ENCODE measurements at regions not wholly inside any gene's neighbourhood (a gene's known extent, or its start where the extent isn't known, plus 50 kb on each side); places are given as distances from the start of the nearest gene placed in this dataset.

GRCh38 chr1:168920456-168921094, 185.9 kb upstream of the ATP1B1 start (continued):
- TF ChIP-seq RXRB (CRISPR knock-in tag; IDR thresholded peaks at IDR 0.05; ENCODE audit: borderline replicate concordance), result peak; percentile 45; the same call in 1 of the 2 replicates
- TF ChIP-seq ARID3A (IDR thresholded peaks at IDR 0.05; ENCODE audit: low read depth, low read length), result peak; percentile 64
- TF ChIP-seq GLI4 (CRISPR knock-in tag; IDR thresholded peaks at IDR 0.05; ENCODE audit: borderline replicate concordance), result no peak
- 0 out of 2 replicates have a peak, but pooled peaks have one; percentile 23 for TF ChIP-seq MIXL1 (CRISPR knock-in tag; IDR thresholded peaks at IDR 0.05)
- TF ChIP-seq THAP11 (CRISPR knock-in tag; IDR thresholded peaks at IDR 0.05), result peak; percentile 11; the same call in 1 of the 2 replicates
- peak; percentile 67; the same call in 1 of the 2 replicates for TF ChIP-seq ETV5 (CRISPR knock-in tag; IDR thresholded peaks at IDR 0.05; ENCODE audit: borderline replicate concordance)
- TF ChIP-seq ARID5B (CRISPR knock-in tag; IDR thresholded peaks at IDR 0.05), result peak; percentile 72; the same call in 1 of the 2 replicates
- no peak for TF ChIP-seq ZMAT5 (CRISPR knock-in tag; IDR thresholded peaks at IDR 0.05; ENCODE audit: borderline replicate concordance, low read depth)
- no peak for TF ChIP-seq ESRRA (CRISPR knock-in tag; IDR thresholded peaks at IDR 0.05; ENCODE audit: low read depth)
- TF ChIP-seq, protein P1, sequence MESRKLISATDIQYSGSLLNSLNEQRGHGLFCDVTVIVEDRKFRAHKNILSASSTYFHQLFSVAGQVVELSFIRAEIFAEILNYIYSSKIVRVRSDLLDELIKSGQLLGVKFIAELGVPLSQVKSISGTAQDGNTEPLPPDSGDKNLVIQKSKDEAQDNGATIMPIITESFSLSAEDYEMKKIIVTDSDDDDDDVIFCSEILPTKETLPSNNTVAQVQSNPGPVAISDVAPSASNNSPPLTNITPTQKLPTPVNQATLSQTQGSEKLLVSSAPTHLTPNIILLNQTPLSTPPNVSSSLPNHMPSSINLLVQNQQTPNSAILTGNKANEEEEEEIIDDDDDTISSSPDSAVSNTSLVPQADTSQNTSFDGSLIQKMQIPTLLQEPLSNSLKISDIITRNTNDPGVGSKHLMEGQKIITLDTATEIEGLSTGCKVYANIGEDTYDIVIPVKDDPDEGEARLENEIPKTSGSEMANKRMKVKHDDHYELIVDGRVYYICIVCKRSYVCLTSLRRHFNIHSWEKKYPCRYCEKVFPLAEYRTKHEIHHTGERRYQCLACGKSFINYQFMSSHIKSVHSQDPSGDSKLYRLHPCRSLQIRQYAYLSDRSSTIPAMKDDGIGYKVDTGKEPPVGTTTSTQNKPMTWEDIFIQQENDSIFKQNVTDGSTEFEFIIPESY (CRISPR knock-in tag; IDR thresholded peaks at IDR 0.05), result peak; percentile 74
- peak; percentile 95 for TF ChIP-seq ZNF24 (IDR thresholded peaks at IDR 0.05)
- TF ChIP-seq ZNF775 (CRISPR knock-in tag; IDR thresholded peaks at IDR 0.05; ENCODE audit: borderline replicate concordance), result no peak
- TF ChIP-seq SAP130 (CRISPR knock-in tag; IDR thresholded peaks at IDR 0.05; ENCODE audit: low read depth), result peak; percentile 29; the same call in 1 of the 2 replicates
- TF ChIP-seq, protein P2, sequence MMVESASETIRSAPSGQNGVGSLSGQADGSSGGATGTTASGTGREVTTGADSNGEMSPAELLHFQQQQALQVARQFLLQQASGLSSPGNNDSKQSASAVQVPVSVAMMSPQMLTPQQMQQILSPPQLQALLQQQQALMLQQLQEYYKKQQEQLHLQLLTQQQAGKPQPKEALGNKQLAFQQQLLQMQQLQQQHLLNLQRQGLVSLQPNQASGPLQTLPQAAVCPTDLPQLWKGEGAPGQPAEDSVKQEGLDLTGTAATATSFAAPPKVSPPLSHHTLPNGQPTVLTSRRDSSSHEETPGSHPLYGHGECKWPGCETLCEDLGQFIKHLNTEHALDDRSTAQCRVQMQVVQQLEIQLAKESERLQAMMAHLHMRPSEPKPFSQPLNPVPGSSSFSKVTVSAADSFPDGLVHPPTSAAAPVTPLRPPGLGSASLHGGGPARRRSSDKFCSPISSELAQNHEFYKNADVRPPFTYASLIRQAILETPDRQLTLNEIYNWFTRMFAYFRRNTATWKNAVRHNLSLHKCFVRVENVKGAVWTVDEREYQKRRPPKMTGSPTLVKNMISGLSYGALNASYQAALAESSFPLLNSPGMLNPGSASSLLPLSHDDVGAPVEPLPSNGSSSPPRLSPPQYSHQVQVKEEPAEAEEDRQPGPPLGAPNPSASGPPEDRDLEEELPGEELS (CRISPR knock-in tag; IDR thresholded peaks at IDR 0.05), result 0 out of 2 replicates have a peak, but pooled peaks have one; percentile 14
- 0 out of 2 replicates have a peak, but pooled peaks have one; percentile 37 for TF ChIP-seq ERF (CRISPR knock-in tag; IDR thresholded peaks at IDR 0.05)
- peak; percentile 62 for TF ChIP-seq GATAD2A (CRISPR knock-in tag; IDR thresholded peaks at IDR 0.05)
- no peak for TF ChIP-seq SOX13 (IDR thresholded peaks at IDR 0.05)
- TF ChIP-seq SOX13 (CRISPR knock-in tag; conservative IDR thresholded peaks at IDR 0.05 in 1 of 2, IDR thresholded peaks at IDR 0.05 in 1 of 2), result peak in 1 of 2 experiments; percentile 55; a peak in 1 of 4 replicates
- TF ChIP-seq MED1 (CRISPR knock-in tag; IDR thresholded peaks at IDR 0.05), result peak; percentile 47
- no peak for TF ChIP-seq ZNF33B (CRISPR knock-in tag; IDR thresholded peaks at IDR 0.05)
- 0 out of 2 replicates have a peak, but pooled peaks have one; percentile 34 for TF ChIP-seq ELF3 (CRISPR knock-in tag; IDR thresholded peaks at IDR 0.05)
